GM23248 (cell line): ENCODE measurements at regions not wholly inside any gene's neighbourhood (a gene's known extent, or its start where the extent isn't known, plus 50 kb on each side); places are given as distances from the start of the nearest gene placed in this dataset.

ENCODE experiments used
- DNase-seq: peaks from one replicate; pipeline ENCODE4 v3.0.0-alpha.2; 2015
- H2AFZ ChIP-seq: fragments of 200-600 bp; sonication (generic); 2 replicates; pipeline ENCODE4 v1.6.1; 2016; ENCODE audit warnings: antibody characterized with exemption
- H3F3A ChIP-seq: fragments of 200-600 bp; sonication (generic); 2 replicates; pipeline ENCODE4 v1.6.1; 2016; ENCODE audit warnings: mild to moderate bottlenecking, antibody characterized with exemption, mixed run types; ENCODE audit not compliant: insufficient read depth
- H3K27ac ChIP-seq: fragments of 200-600 bp; sonication (generic); 2 replicates; pipeline ENCODE4 v1.5.1; 2016; ENCODE audit warnings: mild to moderate bottlenecking
- H3K27me3 ChIP-seq: fragments of 200-600 bp; sonication (generic); replicated peaks from 2 replicates; pipeline ENCODE4 v1.6.1; 2016; ENCODE audit warnings: mild to moderate bottlenecking; ENCODE audit not compliant: insufficient read depth
- H3K36me3 ChIP-seq: fragments of 200-600 bp; sonication (generic); 2 replicates; pipeline ENCODE4 v1.6.1; 2016; ENCODE audit warnings: low read depth, mild to moderate bottlenecking
- H3K4me1 ChIP-seq: fragments of 200-600 bp; sonication (generic); 2 replicates; pipeline ENCODE4 v1.6.1; 2016; ENCODE audit warnings: mild to moderate bottlenecking; ENCODE audit not compliant: insufficient read depth
- H3K4me2 ChIP-seq: fragments of 200-600 bp; sonication (generic); one replicate; pipeline ENCODE4 v1.6.1; 2016; ENCODE audit warnings: mild to moderate bottlenecking; ENCODE audit not compliant: unreplicated experiment
- H3K4me3 ChIP-seq: fragments of 200-600 bp; sonication (generic); 2 replicates; pipeline ENCODE4 v1.5.1; 2016; ENCODE audit warnings: mild to moderate bottlenecking
- H3K79me2 ChIP-seq: fragments of 200-600 bp; sonication (generic); 2 replicates; pipeline ENCODE4 v1.6.1; 2016; ENCODE audit warnings: mild to moderate bottlenecking; ENCODE audit not compliant: insufficient read depth
- H3K9ac ChIP-seq: fragments of 200-600 bp; sonication (generic); 2 replicates; pipeline ENCODE4 v1.6.1; 2016; ENCODE audit warnings: mild to moderate bottlenecking
- H3K9me2 ChIP-seq: fragments of 200-600 bp; sonication (generic); 2 replicates; pipeline ENCODE4 v1.6.1; 2016; ENCODE audit warnings: mixed run types, mild to moderate bottlenecking, moderate library complexity; ENCODE audit not compliant: insufficient read depth
- H3K9me3 ChIP-seq: fragments of 200-600 bp; sonication (generic); one replicate; pipeline ENCODE4 v1.6.1; 2017; ENCODE audit warnings: low read depth
- H4K20me1 ChIP-seq: fragments of 200-600 bp; sonication (generic); 2 replicates; pipeline ENCODE4 v1.6.0; 2016; ENCODE audit not compliant: insufficient read depth
- EZH2 ChIP-seq: fragments of 200-600 bp; sonication (generic); IDR thresholded peaks from 2 replicates; pipeline ENCODE4 v1.6.1; 2018; ENCODE audit warnings: antibody characterized with exemption, mild to moderate bottlenecking; ENCODE audit not compliant: insufficient read depth, poor library complexity, severe bottlenecking
- EZH2phosphoT487 ChIP-seq: fragments of 200-600 bp; sonication (generic); IDR thresholded peaks from 2 replicates; pipeline ENCODE4 v1.6.1; 2018; ENCODE audit warnings: antibody characterized with exemption, moderate library complexity, mild to moderate bottlenecking, low read depth; ENCODE audit not compliant: insufficient read depth
- WGBS, 2 experiments: methylation state at CpG; one replicate each; pipeline ENCODE4 v1.1.6; 2015 to 2017; ENCODE audit warnings: low lambda C conversion rate in 2 of 2, low coverage in 1 of 2; ENCODE audit errors: missing lambda C conversion rate in 2 of 2; 5-methylcytosine and 5-hydroxymethylcytosine counted together
- in situ Hi-C: fragments of 300-500 bp; cut with MboI; formaldehyde crosslinking; loops from 2 replicates; pipeline ENCODE4 v1.15.0; 2020

- H3K4me2 ChIP-seq: no peak overlapping the region
- no peaks in the 10 kb centered on the region for H3K4me1 ChIP-seq
- H3K9me2 ChIP-seq: no peaks in the 10 kb centered on the region
- H3K9me3 ChIP-seq: no peaks in the 10 kb centered on the region
- no peak overlapping the region for H3K4me3 ChIP-seq
- H3K27ac ChIP-seq: no peak overlapping the region
- WGBS, 2 experiments: 30 to 35% methylated on average over 8 of the region's 8 CpGs
- H3F3A ChIP-seq: no peaks in the 10 kb centered on the region
- TF ChIP-seq EZH2 (no peak), EZH2phosphoT487 (no peak)
- H2AFZ ChIP-seq: no peak overlapping the region
- peak; percentile 45 for DNase-seq
- H3K79me2 ChIP-seq: no peaks in the 10 kb centered on the region
- H3K27me3 ChIP-seq: no peaks in the 10 kb centered on the region; the same call in 1 of the 2 replicates
- in situ Hi-C loops: no loop called here
- H3K36me3 ChIP-seq: no peaks in the 10 kb centered on the region
- H3K9ac ChIP-seq: no peak overlapping the region
- no peaks in the 10 kb centered on the region for H4K20me1 ChIP-seq
Observed at GRCh38 chr4:122005064-122005755, 53.4 kb upstream of the TRPC3 start.

GRCh38 chr4:122003335-122003734, 51.5 kb upstream of the TRPC3 start:
- Histone ChIP-seq H3K79me2 (no peaks in the 10 kb centered on the region), H2AFZ (no peak overlapping the region), H3K27me3 (peaks cover 3% of the 10 kb centered on the region; the same call in 1 of the 2 replicates), H3K4me1 (no peaks in the 10 kb centered on the region), H3K9me2 (no peaks in the 10 kb centered on the region), H3K4me3 (no peak overlapping the region), H3K36me3 (no peaks in the 10 kb centered on the region), H3K4me2 (no peak overlapping the region), H3K9ac (no peak overlapping the region), H3K27ac (no peak overlapping the region), H3K9me3 (no peaks in the 10 kb centered on the region), H3F3A (no peaks in the 10 kb centered on the region), H4K20me1 (no peaks in the 10 kb centered on the region)
- TF ChIP-seq EZH2phosphoT487 (no peak), EZH2 (no peak)
- in situ Hi-C loops: no loop called here
- WGBS, 2 experiments: 74 to 76% methylated on average over 7 of the region's 7 CpGs
- DNase-seq: peak; percentile 12
